HL-60 (cell line): ENCODE measurements at regions not wholly inside any gene's neighbourhood (a gene's known extent, or its start where the extent isn't known, plus 50 kb on each side); places are given as distances from the start of the nearest gene placed in this dataset.

Experiments used
- DNase-seq, 2 experiments: peaks; one replicate each; pipeline ENCODE4 v3.0.0-alpha.2; 2010 to 2020; ENCODE audit warnings: low read depth in 1 of 2, low spot score in 1 of 2
- H3K27ac ChIP-seq: fragments of 250-450 bp; sonication (Bioruptor Pico); replicated peaks from 2 replicates; pipeline ENCODE4 v1.5.1; 2020; ENCODE audit warnings: mild to moderate bottlenecking, moderate library complexity
- H3K27me3 ChIP-seq: fragments of 250-450 bp; sonication (Bioruptor Pico); 2 replicates; pipeline ENCODE4 v1.5.1; 2021; ENCODE audit warnings: mild to moderate bottlenecking, moderate library complexity; ENCODE audit not compliant: insufficient read depth, poor library complexity, severe bottlenecking
- H3K4me3 ChIP-seq: replicated peaks from 2 replicates; pipeline ENCODE4 v1.5.1; 2011; ENCODE audit warnings: mild to moderate bottlenecking, control low read depth, low read length; ENCODE audit not compliant: insufficient read depth
- GABPA ChIP-seq: IDR thresholded peaks from 2 replicates; pipeline ENCODE4 v1.6.1; 2012; ENCODE audit warnings: low read depth
- POLR2AphosphoS5 ChIP-seq: IDR thresholded peaks from 2 replicates; pipeline ENCODE4 v1.6.1; 2012; ENCODE audit warnings: low read depth
- SPI1 ChIP-seq: IDR thresholded peaks from 2 replicates; pipeline ENCODE4 v1.6.1; 2012; ENCODE audit warnings: low read depth, mild to moderate bottlenecking, borderline replicate concordance
- TF ChIP-seq, protein P1 (sequence below): IDR thresholded peaks from 2 replicates; pipeline ENCODE4 v1.6.1; 2012; ENCODE audit warnings: low read depth; ENCODE audit not compliant: insufficient replicate concordance
- TF ChIP-seq, protein P2 (sequence below): IDR thresholded peaks from one replicate; pipeline ENCODE4 v1.5.1; 2011; ENCODE audit warnings: low read length, control low read depth, inconsistent platforms; ENCODE audit not compliant: insufficient read depth

DNA sequence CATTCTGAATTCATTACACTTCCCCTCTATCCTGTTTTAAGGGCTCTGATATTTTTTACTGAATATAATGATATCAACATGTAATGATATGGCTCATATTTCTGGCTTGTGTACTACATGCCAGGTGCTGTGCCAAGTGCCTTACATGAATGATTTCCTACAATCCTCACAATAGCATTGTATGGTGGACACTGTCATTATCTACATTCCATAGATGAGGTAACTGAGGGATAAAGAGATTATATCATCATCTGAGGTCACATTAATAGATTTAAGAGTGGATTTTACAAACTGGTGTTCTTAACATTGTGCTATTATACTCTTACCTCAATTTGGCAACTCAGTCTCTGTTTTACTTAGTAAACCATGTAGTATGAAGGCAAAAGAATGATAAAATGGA is 502.0 kb downstream of the LIG4 start:
- TF ChIP-seq GABPA (no peak), SPI1 (no peak)
- TF ChIP-seq, protein P1, sequence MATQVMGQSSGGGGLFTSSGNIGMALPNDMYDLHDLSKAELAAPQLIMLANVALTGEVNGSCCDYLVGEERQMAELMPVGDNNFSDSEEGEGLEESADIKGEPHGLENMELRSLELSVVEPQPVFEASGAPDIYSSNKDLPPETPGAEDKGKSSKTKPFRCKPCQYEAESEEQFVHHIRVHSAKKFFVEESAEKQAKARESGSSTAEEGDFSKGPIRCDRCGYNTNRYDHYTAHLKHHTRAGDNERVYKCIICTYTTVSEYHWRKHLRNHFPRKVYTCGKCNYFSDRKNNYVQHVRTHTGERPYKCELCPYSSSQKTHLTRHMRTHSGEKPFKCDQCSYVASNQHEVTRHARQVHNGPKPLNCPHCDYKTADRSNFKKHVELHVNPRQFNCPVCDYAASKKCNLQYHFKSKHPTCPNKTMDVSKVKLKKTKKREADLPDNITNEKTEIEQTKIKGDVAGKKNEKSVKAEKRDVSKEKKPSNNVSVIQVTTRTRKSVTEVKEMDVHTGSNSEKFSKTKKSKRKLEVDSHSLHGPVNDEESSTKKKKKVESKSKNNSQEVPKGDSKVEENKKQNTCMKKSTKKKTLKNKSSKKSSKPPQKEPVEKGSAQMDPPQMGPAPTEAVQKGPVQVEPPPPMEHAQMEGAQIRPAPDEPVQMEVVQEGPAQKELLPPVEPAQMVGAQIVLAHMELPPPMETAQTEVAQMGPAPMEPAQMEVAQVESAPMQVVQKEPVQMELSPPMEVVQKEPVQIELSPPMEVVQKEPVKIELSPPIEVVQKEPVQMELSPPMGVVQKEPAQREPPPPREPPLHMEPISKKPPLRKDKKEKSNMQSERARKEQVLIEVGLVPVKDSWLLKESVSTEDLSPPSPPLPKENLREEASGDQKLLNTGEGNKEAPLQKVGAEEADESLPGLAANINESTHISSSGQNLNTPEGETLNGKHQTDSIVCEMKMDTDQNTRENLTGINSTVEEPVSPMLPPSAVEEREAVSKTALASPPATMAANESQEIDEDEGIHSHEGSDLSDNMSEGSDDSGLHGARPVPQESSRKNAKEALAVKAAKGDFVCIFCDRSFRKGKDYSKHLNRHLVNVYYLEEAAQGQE: no peak
- Histone ChIP-seq H3K27me3 (no peaks in the 10 kb centered on the region), H3K27ac (no peak overlapping the region), H3K4me3 (no peak overlapping the region)
- DNase-seq: no peak

DNA sequence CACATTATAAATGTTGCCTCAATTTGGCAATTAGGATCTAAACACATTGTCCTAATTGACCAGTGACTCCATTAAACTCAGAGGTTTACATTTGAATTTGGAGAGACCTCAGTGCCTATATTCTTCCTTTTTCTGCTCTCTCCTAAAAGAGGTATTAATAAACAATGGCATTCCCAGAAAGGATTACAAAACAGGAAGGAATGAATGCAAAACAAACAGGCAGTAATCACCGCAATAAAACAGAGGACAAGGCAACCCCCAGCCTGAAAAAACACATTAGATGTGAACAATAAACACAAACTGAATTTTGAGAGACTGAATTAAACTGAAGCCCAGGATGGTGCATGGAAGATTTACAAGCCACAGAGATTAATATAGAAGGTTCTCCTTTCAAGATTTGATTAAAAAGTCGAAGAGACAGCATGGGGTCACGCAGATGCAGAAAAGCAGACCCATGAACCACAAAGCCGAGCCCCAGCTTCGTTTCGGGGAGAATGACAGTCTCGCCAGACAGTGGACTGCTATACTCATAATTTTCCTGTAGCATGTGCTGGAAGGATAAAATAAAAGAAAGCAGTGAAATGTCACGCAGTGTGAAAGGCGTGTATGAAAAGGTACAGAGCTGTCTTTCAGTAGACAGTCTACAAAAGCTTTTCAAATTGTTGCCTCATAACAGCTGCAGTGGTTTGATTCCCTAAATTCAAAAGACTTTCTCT is 503.0 kb downstream of the LIG4 start:
- no peaks in the 10 kb centered on the region for H3K27me3 ChIP-seq
- H3K4me3 ChIP-seq: no peak overlapping the region
- TF ChIP-seq GABPA (no peak), SPI1 (no peak), POLR2AphosphoS5 (no peak)
- TF ChIP-seq, protein P1: no peak
- TF ChIP-seq, protein P2, sequence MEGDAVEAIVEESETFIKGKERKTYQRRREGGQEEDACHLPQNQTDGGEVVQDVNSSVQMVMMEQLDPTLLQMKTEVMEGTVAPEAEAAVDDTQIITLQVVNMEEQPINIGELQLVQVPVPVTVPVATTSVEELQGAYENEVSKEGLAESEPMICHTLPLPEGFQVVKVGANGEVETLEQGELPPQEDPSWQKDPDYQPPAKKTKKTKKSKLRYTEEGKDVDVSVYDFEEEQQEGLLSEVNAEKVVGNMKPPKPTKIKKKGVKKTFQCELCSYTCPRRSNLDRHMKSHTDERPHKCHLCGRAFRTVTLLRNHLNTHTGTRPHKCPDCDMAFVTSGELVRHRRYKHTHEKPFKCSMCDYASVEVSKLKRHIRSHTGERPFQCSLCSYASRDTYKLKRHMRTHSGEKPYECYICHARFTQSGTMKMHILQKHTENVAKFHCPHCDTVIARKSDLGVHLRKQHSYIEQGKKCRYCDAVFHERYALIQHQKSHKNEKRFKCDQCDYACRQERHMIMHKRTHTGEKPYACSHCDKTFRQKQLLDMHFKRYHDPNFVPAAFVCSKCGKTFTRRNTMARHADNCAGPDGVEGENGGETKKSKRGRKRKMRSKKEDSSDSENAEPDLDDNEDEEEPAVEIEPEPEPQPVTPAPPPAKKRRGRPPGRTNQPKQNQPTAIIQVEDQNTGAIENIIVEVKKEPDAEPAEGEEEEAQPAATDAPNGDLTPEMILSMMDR: no peak
- no peak for DNase-seq
- no peak overlapping the region for H3K27ac ChIP-seq

DNA sequence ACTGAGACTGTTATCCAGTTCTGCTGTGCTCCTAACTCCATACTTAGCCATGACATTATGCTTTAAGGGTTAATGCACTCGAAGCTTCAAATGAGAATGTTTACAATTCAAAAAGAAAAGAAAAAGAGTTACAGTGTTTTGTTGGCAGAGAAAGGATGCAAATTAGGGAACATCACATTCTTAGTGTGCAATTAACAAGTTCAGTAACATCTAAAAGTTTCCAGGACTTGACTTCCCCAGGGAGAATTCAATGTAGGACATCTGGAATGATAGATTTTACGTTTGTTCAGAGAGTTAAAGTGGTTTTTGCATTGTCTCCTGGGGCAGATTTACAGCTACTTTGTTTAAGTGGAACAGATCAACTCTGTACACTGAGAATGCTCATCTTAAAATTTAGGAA is 525.2 kb downstream of the LIG4 start:
- no peak overlapping the region for H3K27ac ChIP-seq
- TF ChIP-seq POLR2AphosphoS5 (no peak), SPI1 (no peak), GABPA (no peak)
- TF ChIP-seq, protein P2: no peak
- TF ChIP-seq, protein P1: no peak
- no peak overlapping the region for H3K4me3 ChIP-seq
- DNase-seq: no peak
- H3K27me3 ChIP-seq: no peaks in the 10 kb centered on the region
